ENCODE measurements at regions not wholly inside any gene's neighbourhood (a gene's known extent, or its start where the extent isn't known, plus 50 kb on each side); places are given as distances from the start of the nearest gene placed in this dataset.

GRCh38 chr3:124582196-124582595, 148.1 kb upstream of the UMPS start:
- no peak for FAIRE-seq
- no peaks in the 10 kb centered on the region for H3K27me3 ChIP-seq (ENCODE audit: control insufficient read depth, insufficient read depth, low read length)
- peaks cover 0 to 7% (median 4%) of the 10 kb centered on the region in 3 donors for H3K4me1 ChIP-seq (ENCODE audit: control insufficient read depth in 2 of 3, insufficient read depth in 2 of 3, low read depth in 1 of 3, low read length in 3 of 3)
- no peak overlapping the region for H3K27ac ChIP-seq (ENCODE audit: low read depth in 2 of 2, low read length in 2 of 2)
- DNase-seq = no peak
- intact Hi-C loops (cut with DNase I) = no loop called here
- no peak overlapping the region for H3K4me3 ChIP-seq (ENCODE audit: low read length in 3 of 3)
- no peak overlapping the region for H3K9ac ChIP-seq (ENCODE audit: low read length in 3 of 3)
- H3K36me3 ChIP-seq (ENCODE audit: control insufficient read depth in 2 of 3, insufficient read depth in 3 of 3, low read length in 3 of 3) = no peaks in the 10 kb centered on the region
- no peak for TF ChIP-seq CTCF (IDR thresholded peaks at IDR 0.05; ENCODE audit: borderline replicate concordance, extremely low read depth, insufficient read depth)
- no peaks in the 10 kb centered on the region for H3K9me3 ChIP-seq (ENCODE audit: control insufficient read depth in 2 of 3, insufficient read depth in 1 of 3, low read length in 3 of 3)

GRCh38 chr3:124582621-124583395, 147.4 kb upstream of the UMPS start:
- Histone ChIP-seq H3K9ac (ENCODE audit: low read length in 3 of 3) (no peak overlapping the region), H3K27ac (ENCODE audit: low read depth in 2 of 2, low read length in 2 of 2) (no peak overlapping the region), H3K9me3 (ENCODE audit: control insufficient read depth in 2 of 3, insufficient read depth in 1 of 3, low read length in 3 of 3) (no peaks in the 10 kb centered on the region), H3K36me3 (ENCODE audit: control insufficient read depth in 2 of 3, insufficient read depth in 3 of 3, low read length in 3 of 3) (no peaks in the 10 kb centered on the region), H3K4me1 (ENCODE audit: control insufficient read depth in 2 of 3, insufficient read depth in 2 of 3, low read depth in 1 of 3, low read length in 3 of 3) (peaks cover 0 to 7% (median 4%) of the 10 kb centered on the region in 3 donors), H3K27me3 (ENCODE audit: control insufficient read depth, insufficient read depth, low read length) (no peaks in the 10 kb centered on the region), H3K4me3 (ENCODE audit: low read length in 3 of 3) (no peak overlapping the region)
- FAIRE-seq (no peak), DNase-seq (peak in 3 of 5 donors; percentile 22 to 69 (median 62))
- no peak for TF ChIP-seq CTCF (IDR thresholded peaks at IDR 0.05; ENCODE audit: borderline replicate concordance, extremely low read depth, insufficient read depth)
- intact Hi-C loops (cut with DNase I) = no loop called here

- Histone ChIP-seq H3K9me3 (ENCODE audit: control insufficient read depth in 2 of 3, insufficient read depth in 1 of 3, low read length in 3 of 3) (no peaks in the 10 kb centered on the region), H3K4me3 (ENCODE audit: low read length in 3 of 3) (peak overlapping the region in 2 of 3 donors; percentile 42 to 67), H3K9ac (ENCODE audit: low read length in 3 of 3) (no peak overlapping the region), H3K27me3 (ENCODE audit: control insufficient read depth, insufficient read depth, low read length) (no peaks in the 10 kb centered on the region), H3K36me3 (ENCODE audit: control insufficient read depth in 2 of 3, insufficient read depth in 3 of 3, low read length in 3 of 3) (no peaks in the 10 kb centered on the region), H3K4me1 (ENCODE audit: control insufficient read depth in 2 of 3, insufficient read depth in 2 of 3, low read depth in 1 of 3, low read length in 3 of 3) (peaks cover 0 to 7% (median 4%) of the 10 kb centered on the region in 3 donors), H3K27ac (ENCODE audit: low read depth in 2 of 2, low read length in 2 of 2) (no peak overlapping the region)
- FAIRE-seq (no peak), DNase-seq (no peak)
- intact Hi-C loops (cut with DNase I) = no loop called here
- no peak for TF ChIP-seq CTCF (IDR thresholded peaks at IDR 0.05; ENCODE audit: borderline replicate concordance, extremely low read depth, insufficient read depth)
Observed at GRCh38 chr3:124584245-124584551, 146.1 kb upstream of the UMPS start.
